HG03457 (cell line): ENCODE measurements at regions not wholly inside any gene's neighbourhood (a gene's known extent, or its start where the extent isn't known, plus 50 kb on each side); places are given as distances from the start of the nearest gene placed in this dataset.
"Not testable (repeated sequence)": the region's sequence is repeated elsewhere in the genome, so short reads cannot be mapped to it uniquely, and the experiment has no call there.

Experiments
- ATAC-seq: cut with Tn5 transposase; IDR thresholded peaks from one replicate; pipeline ENCODE4 v1.9.1; 2021; ENCODE audit warnings: moderate number of reproducible peaks; ENCODE audit not compliant: unreplicated experiment

GRCh38 chr1:213751064-213751397 is 236.7 kb upstream of the PROX1 start:
- ATAC-seq: no peak

GRCh38 chr1:213759359-213760181 is 228.2 kb upstream of the PROX1 start:
- no peak for ATAC-seq

DNA sequence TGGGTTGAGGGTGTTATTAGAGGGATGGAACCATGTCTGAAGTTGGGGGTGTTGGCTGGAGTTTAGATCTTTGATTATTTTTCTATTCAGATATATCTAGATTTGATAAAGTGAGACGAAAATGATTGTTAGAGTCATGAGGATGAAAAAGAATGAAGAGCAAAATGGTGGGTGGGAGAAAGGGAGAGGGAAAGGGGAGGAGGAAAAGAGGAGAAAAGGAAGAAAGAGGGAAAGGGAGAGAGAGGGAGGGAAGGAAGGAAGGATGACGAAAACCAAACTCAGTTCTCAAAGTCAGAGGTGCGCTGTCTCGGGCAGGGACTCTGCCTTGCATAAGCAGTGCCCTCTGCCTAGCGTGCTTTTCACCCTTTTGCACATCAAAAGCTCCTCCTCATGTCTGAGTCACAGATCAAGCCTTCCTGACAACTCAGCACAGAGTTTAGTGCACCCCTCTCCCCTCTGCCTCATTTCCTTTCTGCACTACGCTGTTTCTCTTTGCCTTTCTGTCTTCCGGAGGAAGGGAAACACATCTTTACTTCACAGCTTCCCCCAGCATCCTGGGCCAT is 225.8 kb upstream of the PROX1 start:
- ATAC-seq: no peak

- no peak for ATAC-seq
Measured at GRCh38 chr1:213767683-213768082, 220.1 kb upstream of the PROX1 start.

DNA sequence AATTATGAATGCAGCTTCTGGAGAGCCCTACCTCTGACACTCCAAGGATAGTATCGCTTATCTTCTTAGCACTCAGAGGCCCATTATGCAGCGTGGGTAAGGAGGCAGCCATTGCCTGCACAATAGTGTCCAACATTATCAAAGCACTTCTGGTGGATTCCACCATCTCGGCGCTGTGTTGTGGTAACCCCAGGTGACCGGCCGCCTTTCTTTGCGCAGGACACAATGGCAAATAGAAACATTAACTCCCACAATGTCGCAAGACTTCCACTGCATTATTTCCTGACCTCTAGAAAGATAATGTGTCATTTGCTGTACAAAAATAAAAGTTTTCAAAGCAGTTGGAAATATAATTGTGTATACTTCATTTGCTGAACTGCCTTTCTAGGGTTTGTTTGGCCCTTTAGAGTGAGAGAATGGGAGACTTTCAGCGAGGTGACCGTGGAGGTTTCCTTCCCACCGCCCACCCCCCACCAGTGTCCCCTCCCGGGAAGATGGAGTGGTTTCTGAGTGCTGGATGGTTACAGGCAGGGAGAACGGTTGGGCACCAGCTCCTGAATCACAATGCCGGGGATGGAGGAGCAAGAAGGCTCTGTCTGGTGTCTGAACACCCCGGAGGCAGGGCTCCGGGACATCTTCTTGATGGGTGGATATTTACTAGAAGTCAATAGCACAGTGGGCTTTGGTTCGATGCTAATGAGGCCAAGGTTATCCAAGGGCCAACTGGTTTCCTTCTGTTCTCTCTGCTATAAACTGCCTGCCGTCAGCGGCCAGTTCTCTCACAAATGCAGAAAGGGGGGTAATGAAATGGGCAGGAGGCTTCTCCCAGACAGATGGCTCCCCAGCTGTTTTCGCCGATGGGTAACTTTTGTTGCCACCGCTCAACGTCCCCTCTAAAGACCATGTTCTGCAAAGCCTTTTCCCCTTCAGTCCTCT is 215.4 kb upstream of the PROX1 start:
- ATAC-seq: no peak

- no peak for ATAC-seq
Measured at GRCh38 chr1:213773975-213774374, 213.8 kb upstream of the PROX1 start.

DNA sequence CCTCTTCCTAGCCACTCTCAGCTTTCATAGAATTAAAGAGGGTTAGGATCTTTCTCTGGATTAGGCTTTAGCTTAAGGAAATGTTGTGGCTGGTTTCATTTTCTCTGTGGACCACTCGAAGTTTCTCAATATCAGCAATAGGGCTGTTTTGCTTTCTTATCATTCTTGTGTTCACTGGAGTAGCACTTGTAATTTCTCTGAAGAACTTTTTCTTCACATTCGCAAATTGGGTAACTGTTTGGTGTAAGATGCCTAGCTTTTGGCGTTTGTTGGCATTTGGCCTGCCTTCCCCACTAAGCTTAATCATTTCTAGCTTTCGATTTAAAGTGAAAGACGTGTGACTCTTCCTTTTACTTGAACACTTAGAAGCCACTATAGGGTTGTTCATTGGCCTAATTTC is 210.8 kb upstream of the PROX1 start:
- no peak for ATAC-seq

DNA sequence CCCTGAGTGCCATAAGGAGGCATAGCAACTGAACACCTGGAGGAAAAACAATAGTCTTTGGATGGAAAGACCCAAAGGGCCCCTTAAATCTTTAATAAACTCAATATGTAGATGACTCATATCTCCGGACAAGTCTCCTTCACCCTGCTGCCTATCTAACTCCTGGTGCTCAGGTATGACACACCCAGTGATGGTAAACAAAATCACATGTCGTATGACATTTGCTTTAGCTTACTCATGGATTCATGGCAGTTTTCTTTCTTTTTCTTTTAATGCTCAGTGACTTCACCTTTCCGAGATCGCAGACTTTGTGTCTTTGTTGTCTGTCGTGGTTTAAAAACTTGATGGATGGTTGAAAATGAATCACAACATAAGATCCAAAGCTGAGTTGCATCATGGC is 208.5 kb upstream of the PROX1 start:
- no peak for ATAC-seq

DNA sequence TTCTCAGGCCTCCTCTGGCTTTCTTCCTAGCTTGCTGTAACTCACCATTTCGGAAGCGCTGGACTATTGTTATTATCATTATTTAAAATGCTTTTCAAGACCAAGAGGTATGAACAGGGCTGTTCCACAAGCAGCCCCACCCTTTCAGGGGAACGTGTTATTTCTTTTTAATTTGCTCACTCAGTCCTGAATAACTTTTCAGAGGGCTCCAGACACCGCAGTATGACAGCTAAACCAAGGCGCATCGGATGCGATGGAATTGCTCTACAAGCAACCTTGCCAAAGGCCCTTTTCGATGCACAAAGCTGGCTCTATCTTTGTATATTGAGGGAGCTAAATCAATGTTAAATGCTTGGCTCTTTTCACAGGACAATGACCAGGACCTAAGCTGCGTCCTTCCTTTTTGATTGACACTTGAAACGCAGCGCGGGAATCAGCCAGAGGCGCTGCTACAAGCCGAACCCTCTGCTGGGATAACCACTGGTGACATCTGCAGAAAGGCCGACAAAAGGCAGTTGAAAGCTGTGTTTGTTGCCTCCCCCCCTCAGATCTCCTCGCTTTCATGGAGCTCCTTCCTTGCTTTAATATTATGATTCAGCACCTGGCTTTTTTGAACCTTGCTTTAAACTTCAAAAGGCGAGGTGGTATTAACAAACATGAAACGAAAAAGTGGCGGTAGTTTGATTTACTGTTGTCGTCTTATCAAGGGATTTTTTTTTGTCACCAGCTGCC is 204.7 kb upstream of the PROX1 start:
- no peak for ATAC-seq

DNA sequence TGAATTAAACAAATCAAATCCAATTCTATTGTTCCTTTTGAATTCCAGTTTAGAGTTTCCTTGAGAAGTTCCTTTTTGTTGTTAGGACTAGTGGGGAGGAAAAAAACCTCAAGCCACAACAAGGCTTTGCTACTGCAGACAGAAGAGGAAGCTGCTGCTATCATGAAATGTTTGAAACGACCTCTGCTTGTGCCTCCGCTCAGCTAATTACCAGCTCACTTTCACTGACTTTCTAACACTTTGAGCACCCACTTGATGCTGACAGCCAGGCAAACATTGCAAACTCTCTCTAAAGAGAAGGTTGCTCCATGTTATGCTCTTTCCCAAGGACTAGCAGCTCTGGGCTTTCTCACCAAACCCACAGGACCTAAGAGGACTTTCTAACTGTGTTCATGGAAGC is 203.9 kb upstream of the PROX1 start:
- no peak for ATAC-seq

DNA sequence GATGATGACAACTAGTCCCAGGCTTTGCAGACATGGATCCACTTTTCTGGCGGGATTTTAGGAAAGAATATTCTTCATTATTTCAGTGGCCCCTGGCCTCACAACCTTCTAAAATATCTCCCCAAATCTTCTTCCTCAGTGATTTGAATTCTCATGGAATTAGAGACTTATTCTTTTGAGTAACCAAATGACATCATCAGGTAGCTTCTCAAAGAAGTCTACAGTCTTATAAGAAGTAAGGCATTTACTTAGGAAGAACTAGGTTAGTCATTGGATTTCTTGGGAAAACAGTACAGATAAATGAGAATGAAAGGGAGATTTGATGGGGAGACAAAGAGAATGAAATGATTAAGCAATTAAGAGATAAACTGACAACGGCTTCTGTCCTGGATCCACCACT is 201.1 kb upstream of the PROX1 start:
- no peak for ATAC-seq

DNA sequence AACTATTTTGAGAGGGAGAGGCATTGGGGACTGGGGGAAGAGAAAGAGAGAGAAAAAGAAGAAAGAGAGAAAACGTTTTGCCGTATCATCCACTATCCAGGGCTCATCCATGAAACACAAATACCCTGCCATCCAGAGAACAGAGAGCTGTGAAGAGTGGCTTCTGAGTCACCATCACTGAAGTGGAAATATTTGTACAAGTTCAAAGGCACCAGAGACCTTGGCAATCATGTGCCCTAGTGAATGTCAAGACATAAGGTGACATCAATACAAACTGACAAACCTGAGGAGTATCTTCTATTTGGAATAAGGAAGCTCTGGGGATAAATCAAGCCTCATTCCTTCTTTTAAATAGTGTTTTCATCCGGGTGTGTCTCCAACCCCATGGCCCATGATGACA is 197.2 kb upstream of the PROX1 start:
- no peak for ATAC-seq

DNA sequence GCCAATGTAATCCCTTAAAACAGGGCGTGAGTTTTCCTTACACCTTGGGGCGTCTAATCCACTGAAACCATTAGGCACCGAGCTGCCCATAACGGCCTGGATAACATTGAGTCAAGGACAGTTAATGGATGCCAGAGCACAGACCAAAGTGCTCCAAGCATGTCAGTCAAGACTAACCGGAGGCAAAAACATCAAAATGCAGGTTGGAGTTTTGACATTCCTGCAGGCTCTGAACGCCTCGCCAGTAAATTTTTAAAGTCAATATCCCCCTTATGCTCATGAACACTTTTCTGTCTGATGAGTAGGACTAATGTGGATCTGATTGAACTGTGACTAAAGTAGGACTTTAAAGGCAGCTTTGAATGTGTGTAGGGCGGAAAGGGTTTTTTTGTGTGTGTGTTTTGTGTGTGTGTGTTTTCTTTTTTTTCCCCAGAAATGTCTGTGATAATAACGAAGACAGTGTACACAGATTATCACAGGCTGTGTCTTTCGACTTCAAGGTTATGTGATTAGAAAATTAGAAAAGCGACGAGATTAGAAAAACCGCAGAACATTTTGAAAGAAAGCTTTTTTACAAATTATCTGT is 194.2 kb upstream of the PROX1 start:
- ATAC-seq: no peak

DNA sequence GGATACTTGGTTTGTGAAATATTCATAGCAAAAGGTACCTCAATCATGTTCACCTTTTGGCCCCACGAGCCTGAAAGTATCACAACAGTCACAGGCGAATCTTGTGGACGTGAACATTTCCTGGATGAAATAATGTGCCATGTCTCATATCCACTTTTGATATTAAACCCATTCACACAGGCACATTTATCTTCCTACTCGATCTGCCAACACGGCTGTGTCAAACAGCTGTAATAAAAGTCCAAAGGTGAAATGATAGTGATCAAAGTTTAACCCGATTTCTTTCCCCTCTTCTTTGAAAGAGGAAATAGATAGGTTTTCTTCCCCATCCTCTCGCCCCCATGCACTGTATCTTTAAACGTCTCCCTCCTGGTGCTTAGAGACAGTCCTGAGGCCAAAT is 191.2 kb upstream of the PROX1 start:
- ATAC-seq: no peak

- not testable (repeated sequence) for ATAC-seq
Measured at GRCh38 chr1:213808288-213808687, 179.5 kb upstream of the PROX1 start.

DNA sequence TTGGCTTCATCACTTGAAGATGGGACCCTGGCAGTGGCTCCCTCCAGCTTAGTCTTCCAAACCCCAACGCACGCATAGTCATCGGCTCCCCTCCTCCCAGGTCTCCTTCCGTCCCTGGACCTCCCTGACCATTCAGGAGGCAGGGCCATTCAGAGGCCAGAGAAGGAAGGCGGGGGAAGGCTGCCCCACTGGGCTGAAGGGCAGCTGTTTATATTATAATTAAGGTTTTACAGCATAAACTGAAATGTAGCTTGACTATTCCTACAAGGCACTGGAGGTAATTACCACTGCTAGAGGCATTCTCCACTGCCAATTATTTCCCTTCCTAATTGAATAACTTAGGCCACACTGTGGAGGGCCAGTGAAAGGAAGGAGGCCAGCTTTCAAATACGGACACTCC is 170.6 kb upstream of the PROX1 start:
- ATAC-seq: no peak

DNA sequence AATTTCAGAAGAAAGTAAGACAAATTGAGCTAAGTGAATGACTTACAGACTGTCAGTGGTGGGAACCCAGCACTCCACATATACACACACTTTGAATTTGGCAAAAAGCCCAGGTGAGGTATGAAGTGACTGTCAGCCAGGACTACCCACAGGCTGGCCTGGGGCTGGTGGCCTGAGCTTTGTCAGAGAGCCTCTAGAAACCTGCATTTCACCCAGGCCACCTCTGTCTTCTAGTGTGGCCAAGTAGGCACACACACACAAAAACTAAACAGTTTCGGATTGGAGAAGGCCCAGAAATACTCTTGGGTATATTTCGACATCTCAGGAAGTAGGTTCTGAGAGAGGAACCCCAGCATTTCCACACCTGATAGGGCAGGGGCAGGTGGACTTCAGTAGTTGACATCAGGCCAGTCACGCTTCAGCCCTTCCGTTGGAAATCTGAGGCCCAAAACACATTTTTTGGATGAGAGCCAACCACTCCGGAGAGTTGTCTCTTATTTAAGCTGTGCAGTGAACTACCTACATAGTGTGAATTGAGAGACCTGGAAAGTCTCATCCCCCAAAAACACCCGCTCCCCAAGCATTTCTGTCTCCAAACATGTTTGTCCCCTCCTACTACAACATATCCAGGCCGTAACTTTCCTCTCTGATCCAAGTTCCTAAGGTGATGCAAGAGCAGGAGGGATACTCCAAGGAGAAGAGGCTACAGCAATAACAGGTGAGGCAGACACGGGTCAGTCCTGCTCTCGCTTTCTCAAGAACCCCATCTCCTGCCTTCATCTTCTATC is 167.2 kb upstream of the PROX1 start:
- no peak for ATAC-seq

DNA sequence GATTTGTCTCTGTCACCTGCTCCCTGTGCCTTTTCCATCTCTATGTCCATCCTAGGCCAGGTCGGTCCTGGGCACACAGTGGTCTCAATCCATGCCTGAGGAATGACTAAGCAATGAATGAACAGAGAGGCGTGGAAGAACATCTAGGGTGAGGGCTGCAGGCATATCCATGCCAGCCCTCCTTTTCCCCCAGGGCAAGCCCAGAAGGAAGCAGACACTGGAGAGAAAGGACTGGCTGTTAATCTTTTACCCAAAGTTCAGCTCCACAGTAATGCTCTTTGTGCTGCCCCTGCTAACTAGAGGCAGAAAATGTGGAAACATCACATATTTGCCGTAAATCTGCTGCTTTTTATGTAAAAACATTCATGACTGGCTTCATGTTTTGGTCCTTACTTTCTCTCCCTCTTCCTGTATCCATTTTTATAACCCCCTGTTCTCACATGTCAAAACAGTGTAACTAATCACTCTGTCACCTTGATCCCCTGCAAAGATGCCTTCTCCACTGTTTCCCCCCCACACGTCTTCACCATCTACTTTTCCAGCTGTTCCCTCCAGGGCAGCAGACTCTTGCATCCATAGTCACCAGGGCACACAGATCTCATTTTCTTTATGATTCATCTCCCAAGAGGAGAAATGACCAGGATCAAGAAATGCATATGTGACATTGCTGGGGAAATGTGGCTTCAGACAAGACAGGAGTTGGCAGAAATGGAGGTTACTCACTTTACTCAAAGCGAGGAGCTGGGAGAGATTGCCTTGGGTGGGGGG is 166.4 kb upstream of the PROX1 start:
- no peak for ATAC-seq

GRCh38 chr1:213821943-213822334 is 165.8 kb upstream of the PROX1 start:
- no peak for ATAC-seq
